ENCODE measurements at regions not wholly inside any gene's neighbourhood (a gene's known extent, or its start where the extent isn't known, plus 50 kb on each side); places are given as distances from the start of the nearest gene placed in this dataset.

- no peak for ATAC-seq
- in situ Hi-C loops (cut with MboI) (no loop called here), intact Hi-C loops (cut with micrococcal nuclease) (no loop called here)
- Histone ChIP-seq H3K27ac (ENCODE audit: extremely low read depth, low read depth, low read length) (no peak overlapping the region), H3K4me1 (replicated peaks in 1 of 2; ENCODE audit: control insufficient read depth in 2 of 2, insufficient read depth in 2 of 2, low read length in 2 of 2) (no peaks in the 10 kb centered on the region), H3K79me2 (ENCODE audit: control insufficient read depth, insufficient read depth, low read length) (no peaks in the 10 kb centered on the region), H3K9me1 (ENCODE audit: control insufficient read depth, insufficient read depth, low read length) (no peaks in the 10 kb centered on the region), H2AFZ (ENCODE audit: low read depth, low read length) (no peak overlapping the region), H3K4me3 (no peak overlapping the region), H3K36me3 (ENCODE audit: control insufficient read depth, insufficient read depth, low read length) (no peaks in the 10 kb centered on the region), H3K9me3 (replicated peaks; ENCODE audit: control insufficient read depth, insufficient read depth, low read depth, low read length) (no peaks in the 10 kb centered on the region), H3K9ac (ENCODE audit: insufficient read depth in 1 of 2, low read depth in 2 of 2, low read length in 2 of 2) (no peak overlapping the region), H3K27me3 (ENCODE audit: control insufficient read depth in 2 of 2, insufficient read depth in 2 of 2, low read length in 2 of 2) (peaks cover under 1 to 6% of the 10 kb centered on the region in 2 experiments; a peak in 2 of 5 replicates), H4K20me1 (replicated peaks; ENCODE audit: control insufficient read depth, insufficient read depth, low read length) (no peaks in the 10 kb centered on the region), H3K4me2 (ENCODE audit: insufficient read depth, low read length) (no peak overlapping the region)
- CTCF ChIA-PET (ENCODE audit: low intra/inter-chr PET ratio), result no interaction called here
- no peak for DNase-seq (ENCODE audit: extremely low read depth in 1 of 4, low spot score in 3 of 4)
- FAIRE-seq, result no peak
- POLR2A ChIA-PET, result no interaction called here
- WGBS (ENCODE audit: insufficient coverage, low coverage, missing lambda C conversion rate), result 0% methylated on average over 7 of the region's 7 CpGs
- TF ChIP-seq KLF6 (CRISPR knock-in tag; IDR thresholded peaks at IDR 0.05; ENCODE audit: borderline replicate concordance) (no peak), TAF1 (IDR thresholded peaks at IDR 0.05; ENCODE audit: control insufficient read depth, extremely low read depth, insufficient read depth, low read length, severe bottlenecking) (no peak), ZNF75A (CRISPR knock-in tag; IDR thresholded peaks at IDR 0.05) (no peak), ZNF830 (CRISPR knock-in tag; IDR thresholded peaks at IDR 0.05) (no peak), CBFB (CRISPR knock-in tag; IDR thresholded peaks at IDR 0.05) (no peak), CREM (IDR thresholded peaks at IDR 0.05; ENCODE audit: low read depth) (no peak), LARP7 (IDR thresholded peaks at IDR 0.05) (no peak), TFE3 (CRISPR knock-in tag; IDR thresholded peaks at IDR 0.05) (no peak), CHD4 (IDR thresholded peaks at IDR 0.05; ENCODE audit: insufficient read depth, insufficient replicate concordance, low read depth, low read length, poor library complexity, severe bottlenecking) (no peak), SNIP1 (IDR thresholded peaks at IDR 0.05; ENCODE audit: low read depth) (no peak), RFX7 (CRISPR knock-in tag; IDR thresholded peaks at IDR 0.05) (no peak), MCM5 (IDR thresholded peaks at IDR 0.05; ENCODE audit: low read depth) (no peak), HBP1 (CRISPR knock-in tag; IDR thresholded peaks at IDR 0.05) (no peak), TFAM (CRISPR knock-in tag; conservative IDR thresholded peaks at IDR 0.05) (no peak), L3MBTL2 (IDR thresholded peaks at IDR 0.05) (no peak), ZBTB8A (IDR thresholded peaks at IDR 0.05; ENCODE audit: partially characterized antibody) (no peak), FIP1L1 (IDR thresholded peaks at IDR 0.05; ENCODE audit: low read depth, low read length, poor library complexity, severe bottlenecking) (no peak)
- TF ChIP-seq, protein P1, sequence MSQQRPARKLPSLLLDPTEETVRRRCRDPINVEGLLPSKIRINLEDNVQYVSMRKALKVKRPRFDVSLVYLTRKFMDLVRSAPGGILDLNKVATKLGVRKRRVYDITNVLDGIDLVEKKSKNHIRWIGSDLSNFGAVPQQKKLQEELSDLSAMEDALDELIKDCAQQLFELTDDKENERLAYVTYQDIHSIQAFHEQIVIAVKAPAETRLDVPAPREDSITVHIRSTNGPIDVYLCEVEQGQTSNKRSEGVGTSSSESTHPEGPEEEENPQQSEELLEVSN (IDR thresholded peaks at IDR 0.05; ENCODE audit: borderline replicate concordance in 1 of 2, extremely low read depth in 1 of 2, insufficient read depth in 1 of 2, insufficient read length in 1 of 2, low read depth in 1 of 2, low read length in 1 of 2, poor library complexity in 1 of 2, severe bottlenecking in 1 of 2), result no peak
- no TSS peak for BruUV-seq (replicated peaks)
These were observed 185.0 kb downstream of the MIS18A start for GRCh38 chr21:32093646-32094462.
